ENCODE measurements at regions not wholly inside any gene's neighbourhood (a gene's known extent, or its start where the extent isn't known, plus 50 kb on each side); places are given as distances from the start of the nearest gene placed in this dataset.

GRCh38 chr14:66291756-66292155, 194.4 kb upstream of the CCDC196 start:
- no peak for TF ChIP-seq POLR2A (IDR thresholded peaks at IDR 0.05)
- no peak for TF ChIP-seq CTCF (IDR thresholded peaks at IDR 0.05)
